T-helper 1 cell (primary cell): ENCODE measurements at regions not wholly inside any gene's neighbourhood (a gene's known extent, or its start where the extent isn't known, plus 50 kb on each side); places are given as distances from the start of the nearest gene placed in this dataset.
A peak's percentile ranks its signal among the peaks of the same experiment; 100 is the strongest.

Experiments
- DNase-seq, 5 donors: peaks; one replicate each; pipeline ENCODE4 v3.0.0-alpha.2; 2012 to 2020

- no peak for DNase-seq
Measured at GRCh38 chr6:134478764-134479399, 161.0 kb upstream of the SGK1 start.

- no peak for DNase-seq
Measured at GRCh38 chr6:134477991-134478635, 160.2 kb upstream of the SGK1 start.

- DNase-seq = no peak
Measured at GRCh38 chr6:134474955-134475354, 157.0 kb upstream of the SGK1 start.

GRCh38 chr6:134472661-134473060, 154.7 kb upstream of the SGK1 start:
- DNase-seq = no peak

- DNase-seq = no peak
Measured at GRCh38 chr6:134472046-134472445, 154.1 kb upstream of the SGK1 start.

- no peak for DNase-seq
Measured at GRCh38 chr6:134470457-134470975, 152.6 kb upstream of the SGK1 start.

- DNase-seq = no peak
Measured at GRCh38 chr6:134469702-134470456, 152.0 kb upstream of the SGK1 start.

- no peak for DNase-seq
Measured at GRCh38 chr6:134468633-134469032, 150.7 kb upstream of the SGK1 start.

GRCh38 chr6:134467620-134468019, 149.7 kb upstream of the SGK1 start:
- no peak for DNase-seq

- DNase-seq = no peak
Measured at GRCh38 chr6:134466771-134467525, 149.0 kb upstream of the SGK1 start.

- no peak for DNase-seq
Measured at GRCh38 chr6:134464690-134465411, 146.9 kb upstream of the SGK1 start.

GRCh38 chr6:134458857-134459657, 141.1 kb upstream of the SGK1 start:
- no peak for DNase-seq

GRCh38 chr6:134457941-134458340, 140.0 kb upstream of the SGK1 start:
- no peak for DNase-seq

GRCh38 chr6:134456226-134456625, 138.3 kb upstream of the SGK1 start:
- DNase-seq = peak in 3 of 5 donors; percentile 10 to 56 (median 11)

- no peak for DNase-seq
Measured at GRCh38 chr6:134455319-134455718, 137.4 kb upstream of the SGK1 start.

GRCh38 chr6:134454794-134455193, 136.9 kb upstream of the SGK1 start:
- DNase-seq = no peak

GRCh38 chr6:134453792-134454510, 136.0 kb upstream of the SGK1 start:
- no peak for DNase-seq

GRCh38 chr6:134452906-134453305, 135.0 kb upstream of the SGK1 start:
- no peak for DNase-seq

- no peak for DNase-seq
Measured at GRCh38 chr6:134451529-134451928, 133.6 kb upstream of the SGK1 start.

- no peak for DNase-seq
Measured at GRCh38 chr6:134449781-134450180, 131.9 kb upstream of the SGK1 start.

- no peak for DNase-seq
Measured at GRCh38 chr6:134449004-134449403, 131.1 kb upstream of the SGK1 start.
